Transverse colon (tissue), 4 donors: ENCODE measurements at regions not wholly inside any gene's neighbourhood (a gene's known extent, or its start where the extent isn't known, plus 50 kb on each side); places are given as distances from the start of the nearest gene placed in this dataset.

Experiments used
- DNase-seq: peaks from one replicate; pipeline ENCODE4 v3.0.0-alpha.2; 2019
- H3K27ac ChIP-seq, 4 donors: fragments of 200-600 bp; sonication (generic); 2 replicates each; pipeline ENCODE4 v1.5.1; 2016 to 2018; ENCODE audit warnings: inconsistent platforms in 4 of 4
- H3K27me3 ChIP-seq: fragments of 200-600 bp; sonication (generic); 2 replicates; pipeline ENCODE4 v1.5.1; 2017; ENCODE audit warnings: inconsistent platforms
- H3K36me3 ChIP-seq, 4 donors: fragments of 200-600 bp; sonication (generic); 2 replicates each; pipeline ENCODE4 v1.5.1; 2017 to 2019; ENCODE audit warnings: inconsistent platforms in 4 of 4
- H3K4me1 ChIP-seq, 4 donors: fragments of 200-600 bp; sonication (generic); 2 replicates each; pipeline ENCODE4 v1.5.1; 2017 to 2020; ENCODE audit warnings: inconsistent platforms in 4 of 4
- H3K4me3 ChIP-seq, 4 donors: fragments of 200-600 bp; sonication (generic); 1 replicate in 1 of 4; 2 replicates in 3 of 4; pipeline versions ENCODE4 v1.5.1 to v1.6.1; 2017 to 2019; ENCODE audit warnings: inconsistent platforms in 4 of 4
- H3K9me3 ChIP-seq, 2 donors: fragments of 200-600 bp; sonication (generic); 2 replicates each; pipeline ENCODE4 v1.5.1; 2017 to 2019; ENCODE audit warnings: inconsistent platforms in 2 of 2
- CTCF ChIP-seq, 5 experiments: fragments of 200-600 bp in 3 of 5; fragments of 450-650 bp in 2 of 5; sonication (generic) in 3 of 5; IDR thresholded peaks; 1 replicate in 2 of 5; 2 replicates in 3 of 5; pipeline ENCODE4 v1.5.1; 2016 to 2017; ENCODE audit warnings: antibody characterized with exemption in 5 of 5, inconsistent platforms in 3 of 5, mild to moderate bottlenecking in 2 of 5, moderate library complexity in 1 of 5
- EP300 ChIP-seq: sonication (generic); formaldehyde crosslinking; IDR thresholded peaks from one replicate; pipeline ENCODE4 v1.6.1; 2017; ENCODE audit warnings: antibody characterized with exemption, low read depth
- POLR2A ChIP-seq: fragments of 450-650 bp; IDR thresholded peaks from one replicate; pipeline ENCODE4 v1.6.1; 2016; ENCODE audit warnings: antibody characterized with exemption, mild to moderate bottlenecking, moderate library complexity
- POLR2AphosphoS5 ChIP-seq, 3 donors: sonication (generic); formaldehyde crosslinking; IDR thresholded peaks; one replicate each; pipeline ENCODE4 v1.6.1; 2016; ENCODE audit warnings: antibody characterized with exemption in 3 of 3
- WGBS, 2 donors: methylation state at CpG; one replicate each; pipeline ENCODE4 v1.1.5; 2018; ENCODE audit warnings: low coverage in 1 of 2; 5-methylcytosine and 5-hydroxymethylcytosine counted together
- in situ Hi-C, 4 donors: fragments of 200-750 bp; cut with MboI; loops; one replicate each; pipeline versions ENCODE4 v1.15.0 to v1.15.1; 2017; ENCODE audit warnings: low sequenced_read_pairs in 3 of 4, low pct_ligation_motif_present in 1 of 4, low pct_unique_long_range_greater_than_20kb in 1 of 4
- intact Hi-C: fragments of 100-400 bp; cut with DNase I; formaldehyde crosslinking; loops from one replicate; pipeline ENCODE4 v1.15.1; 2023; ENCODE audit warnings: low total_unique reads

- intact Hi-C loops (no loop called here), in situ Hi-C loops (no loop called here)
- DNase-seq, result no peak
- Histone ChIP-seq H3K4me3 (no peak overlapping the region), H3K27me3 (no peaks in the 10 kb centered on the region), H3K36me3 (no peaks in the 10 kb centered on the region), H3K27ac (no peak overlapping the region), H3K9me3 (no peaks in the 10 kb centered on the region), H3K4me1 (no peaks in the 10 kb centered on the region)
- WGBS, 2 donors, result 85 to 100% methylated on average over 1 to 5 of the region's 5 CpGs
- TF ChIP-seq POLR2AphosphoS5 (IDR thresholded peaks at IDR 0.05) (no peak), EP300 (no peak), CTCF (IDR thresholded peaks at IDR 0.05) (no peak), POLR2A (no peak)
Measured at GRCh38 chr11:39120890-39121289, 2338.6 kb downstream of the LRRC4C start.

GRCh38 chr11:39113606-39114005 lies 2345.8 kb downstream of the LRRC4C start:
- DNase-seq, result no peak
- TF ChIP-seq POLR2AphosphoS5 (IDR thresholded peaks at IDR 0.05), result no peak
- TF ChIP-seq POLR2A, result no peak
- no peak for TF ChIP-seq CTCF (IDR thresholded peaks at IDR 0.05)
- no peak for TF ChIP-seq EP300
- H3K4me3 ChIP-seq, result no peak overlapping the region
- no peaks in the 10 kb centered on the region for H3K4me1 ChIP-seq
- H3K9me3 ChIP-seq, result no peaks in the 10 kb centered on the region
- in situ Hi-C loops (no loop called here), intact Hi-C loops (no loop called here)
- no peaks in the 10 kb centered on the region for H3K27me3 ChIP-seq
- no peaks in the 10 kb centered on the region for H3K36me3 ChIP-seq
- no peak overlapping the region for H3K27ac ChIP-seq

- no peak for DNase-seq
- intact Hi-C loops, result no loop called here
- Histone ChIP-seq H3K4me3 (no peak overlapping the region), H3K27me3 (no peaks in the 10 kb centered on the region), H3K9me3 (peaks cover 0 to 3% of the 10 kb centered on the region in 2 donors), H3K36me3 (no peaks in the 10 kb centered on the region), H3K4me1 (no peaks in the 10 kb centered on the region), H3K27ac (no peak overlapping the region)
- 80 to 95% methylated on average over 2 of the region's 2 CpGs for WGBS, 2 donors
- TF ChIP-seq POLR2AphosphoS5 (IDR thresholded peaks at IDR 0.05), result no peak
- TF ChIP-seq CTCF (IDR thresholded peaks at IDR 0.05), result no peak
- no peak for TF ChIP-seq POLR2A
- no peak for TF ChIP-seq EP300
- in situ Hi-C loops, result no loop called here
Measured at GRCh38 chr11:39102236-39102635, 2357.2 kb downstream of the LRRC4C start.

GRCh38 chr11:39078465-39078864 lies 2381.0 kb downstream of the LRRC4C start:
- intact Hi-C loops (no loop called here), in situ Hi-C loops (no loop called here)
- H3K36me3 ChIP-seq, result no peaks in the 10 kb centered on the region
- peaks cover 0 to 2% of the 10 kb centered on the region in 2 donors for H3K9me3 ChIP-seq
- WGBS, 2 donors, result 73% methylated on average over 6 of the region's 13 CpGs; no CpG with 5 or more reads in 1 of the 2 donors
- H3K27me3 ChIP-seq, result no peaks in the 10 kb centered on the region
- no peak overlapping the region for H3K27ac ChIP-seq
- TF ChIP-seq CTCF (IDR thresholded peaks at IDR 0.05), result no peak
- no peak for TF ChIP-seq POLR2A
- no peak for TF ChIP-seq EP300
- no peak for TF ChIP-seq POLR2AphosphoS5 (IDR thresholded peaks at IDR 0.05)
- no peaks in the 10 kb centered on the region for H3K4me1 ChIP-seq
- no peak for DNase-seq
- H3K4me3 ChIP-seq, result no peak overlapping the region
